ENCODE measurements at regions not wholly inside any gene's neighbourhood (a gene's known extent, or its start where the extent isn't known, plus 50 kb on each side); places are given as distances from the start of the nearest gene placed in this dataset.

DNA sequence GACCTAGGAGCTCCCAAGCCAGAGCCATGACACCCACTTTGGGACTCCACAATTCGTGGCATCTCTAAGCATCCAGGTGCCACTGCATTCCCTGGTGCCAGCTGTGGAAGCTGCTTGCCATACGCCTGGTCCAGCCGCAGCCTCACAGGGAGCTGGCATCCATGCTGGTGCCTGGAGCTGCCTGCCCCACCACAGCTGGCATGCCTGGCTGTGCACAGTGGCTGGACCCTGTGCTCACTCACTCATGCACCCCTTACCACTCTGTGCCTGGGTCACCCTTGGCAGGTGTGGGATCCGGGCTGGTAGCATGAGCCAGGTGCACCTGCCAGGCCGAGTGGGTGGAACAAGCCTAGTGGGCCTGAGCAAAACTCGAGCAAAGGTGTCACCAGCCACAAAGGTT is 90.1 kb downstream of the CAVIN4 start:
- TF ChIP-seq, protein P1, sequence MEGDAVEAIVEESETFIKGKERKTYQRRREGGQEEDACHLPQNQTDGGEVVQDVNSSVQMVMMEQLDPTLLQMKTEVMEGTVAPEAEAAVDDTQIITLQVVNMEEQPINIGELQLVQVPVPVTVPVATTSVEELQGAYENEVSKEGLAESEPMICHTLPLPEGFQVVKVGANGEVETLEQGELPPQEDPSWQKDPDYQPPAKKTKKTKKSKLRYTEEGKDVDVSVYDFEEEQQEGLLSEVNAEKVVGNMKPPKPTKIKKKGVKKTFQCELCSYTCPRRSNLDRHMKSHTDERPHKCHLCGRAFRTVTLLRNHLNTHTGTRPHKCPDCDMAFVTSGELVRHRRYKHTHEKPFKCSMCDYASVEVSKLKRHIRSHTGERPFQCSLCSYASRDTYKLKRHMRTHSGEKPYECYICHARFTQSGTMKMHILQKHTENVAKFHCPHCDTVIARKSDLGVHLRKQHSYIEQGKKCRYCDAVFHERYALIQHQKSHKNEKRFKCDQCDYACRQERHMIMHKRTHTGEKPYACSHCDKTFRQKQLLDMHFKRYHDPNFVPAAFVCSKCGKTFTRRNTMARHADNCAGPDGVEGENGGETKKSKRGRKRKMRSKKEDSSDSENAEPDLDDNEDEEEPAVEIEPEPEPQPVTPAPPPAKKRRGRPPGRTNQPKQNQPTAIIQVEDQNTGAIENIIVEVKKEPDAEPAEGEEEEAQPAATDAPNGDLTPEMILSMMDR (IDR thresholded peaks at IDR 0.05) = no peak
- TF ChIP-seq ZFX (IDR thresholded peaks at IDR 0.05; ENCODE audit: borderline replicate concordance) = no peak
